HG02759 (cell line): ENCODE measurements at regions not wholly inside any gene's neighbourhood (a gene's known extent, or its start where the extent isn't known, plus 50 kb on each side); places are given as distances from the start of the nearest gene placed in this dataset.

Experiments used
- ATAC-seq: cut with Tn5 transposase; IDR thresholded peaks from one replicate; pipeline ENCODE4 v1.9.1; 2021; ENCODE audit warnings: mild to moderate bottlenecking, moderate library complexity; ENCODE audit not compliant: unreplicated experiment

GRCh38 chr11:15723966-15724365 is 609.2 kb downstream of the INSC start:
- no peak for ATAC-seq

GRCh38 chr11:15724601-15725000 is 609.9 kb downstream of the INSC start:
- no peak for ATAC-seq

- no peak for ATAC-seq
These were observed 610.5 kb downstream of the INSC start for GRCh38 chr11:15725246-15725645.

GRCh38 chr11:15726221-15726746 is 611.6 kb downstream of the INSC start:
- no peak for ATAC-seq

- ATAC-seq, result no peak
These were observed 612.3 kb downstream of the INSC start for GRCh38 chr11:15726893-15727519.

- no peak for ATAC-seq
These were observed 612.8 kb downstream of the INSC start for GRCh38 chr11:15727520-15727914.

GRCh38 chr11:15728207-15728606 is 613.5 kb downstream of the INSC start:
- ATAC-seq, result no peak

GRCh38 chr11:15730263-15730994 is 615.7 kb downstream of the INSC start:
- no peak for ATAC-seq

- ATAC-seq, result no peak
These were observed 616.3 kb downstream of the INSC start for GRCh38 chr11:15730995-15731385.

GRCh38 chr11:15735706-15736105 is 620.6 kb downstream of the SOX6 start:
- ATAC-seq, result no peak

GRCh38 chr11:15737320-15737719 is 619.0 kb downstream of the SOX6 start:
- ATAC-seq, result no peak

- no peak for ATAC-seq
These were observed 617.4 kb downstream of the SOX6 start for GRCh38 chr11:15738931-15739330.

- ATAC-seq, result no peak
These were observed 613.5 kb downstream of the SOX6 start for GRCh38 chr11:15742626-15743519.

- ATAC-seq, result no peak
These were observed 611.7 kb downstream of the SOX6 start for GRCh38 chr11:15744693-15745092.

- ATAC-seq, result no peak
These were observed 611.1 kb downstream of the SOX6 start for GRCh38 chr11:15745266-15745665.

- ATAC-seq, result no peak
These were observed 608.7 kb downstream of the SOX6 start for GRCh38 chr11:15747671-15748070.

GRCh38 chr11:15748132-15748531 is 608.2 kb downstream of the SOX6 start:
- no peak for ATAC-seq

GRCh38 chr11:15748741-15749140 is 607.6 kb downstream of the SOX6 start:
- no peak for ATAC-seq

GRCh38 chr11:15750535-15751308 is 605.6 kb downstream of the SOX6 start:
- no peak for ATAC-seq

- no peak for ATAC-seq
These were observed 602.1 kb downstream of the SOX6 start for GRCh38 chr11:15754221-15754620.
